ENCODE measurements at regions not wholly inside any gene's neighbourhood (a gene's known extent, or its start where the extent isn't known, plus 50 kb on each side); places are given as distances from the start of the nearest gene placed in this dataset.
"Not testable (repeated sequence)": the region's sequence is repeated elsewhere in the genome, so short reads cannot be mapped to it uniquely, and the experiment has no call there.

- no peaks in the 10 kb centered on the region for H3K36me3 ChIP-seq (ENCODE audit: insufficient read depth in 1 of 2, low read depth in 1 of 2)
- TF ChIP-seq, protein P1, sequence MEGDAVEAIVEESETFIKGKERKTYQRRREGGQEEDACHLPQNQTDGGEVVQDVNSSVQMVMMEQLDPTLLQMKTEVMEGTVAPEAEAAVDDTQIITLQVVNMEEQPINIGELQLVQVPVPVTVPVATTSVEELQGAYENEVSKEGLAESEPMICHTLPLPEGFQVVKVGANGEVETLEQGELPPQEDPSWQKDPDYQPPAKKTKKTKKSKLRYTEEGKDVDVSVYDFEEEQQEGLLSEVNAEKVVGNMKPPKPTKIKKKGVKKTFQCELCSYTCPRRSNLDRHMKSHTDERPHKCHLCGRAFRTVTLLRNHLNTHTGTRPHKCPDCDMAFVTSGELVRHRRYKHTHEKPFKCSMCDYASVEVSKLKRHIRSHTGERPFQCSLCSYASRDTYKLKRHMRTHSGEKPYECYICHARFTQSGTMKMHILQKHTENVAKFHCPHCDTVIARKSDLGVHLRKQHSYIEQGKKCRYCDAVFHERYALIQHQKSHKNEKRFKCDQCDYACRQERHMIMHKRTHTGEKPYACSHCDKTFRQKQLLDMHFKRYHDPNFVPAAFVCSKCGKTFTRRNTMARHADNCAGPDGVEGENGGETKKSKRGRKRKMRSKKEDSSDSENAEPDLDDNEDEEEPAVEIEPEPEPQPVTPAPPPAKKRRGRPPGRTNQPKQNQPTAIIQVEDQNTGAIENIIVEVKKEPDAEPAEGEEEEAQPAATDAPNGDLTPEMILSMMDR (IDR thresholded peaks at IDR 0.05), result no peak
- H3K27me3 ChIP-seq (ENCODE audit: insufficient read depth in 3 of 3, low read length in 2 of 3), result no peaks in the 10 kb centered on the region
- WGBS, 3 donors, result 68 to 74% (median 71%) methylated on average over 1 of the region's 1 CpG
- H3K4me3 ChIP-seq, result no peak overlapping the region
- no peaks in the 10 kb centered on the region for H3K9me3 ChIP-seq
- intact Hi-C loops (cut with DNase I), result no loop called here
- ATAC-seq (no peak), DNase-seq (no peak)
- no peak overlapping the region for H3K27ac ChIP-seq
- peaks cover 4% of the 10 kb centered on the region for H3K4me1 ChIP-seq
These were observed 171.1 kb downstream of the PDGFRA start for GRCh38 chr4:54400188-54400587.

GRCh38 chr4:54400802-54401201, 171.7 kb downstream of the PDGFRA start:
- 47 to 65% (median 51%) methylated on average over 3 of the region's 3 CpGs for WGBS, 3 donors
- H3K4me3 ChIP-seq, result no peak overlapping the region
- DNase-seq (no peak), ATAC-seq (no peak)
- intact Hi-C loops (cut with DNase I), result no loop called here
- H3K27ac ChIP-seq, result no peak overlapping the region
- peaks cover 4% of the 10 kb centered on the region for H3K4me1 ChIP-seq
- H3K27me3 ChIP-seq (ENCODE audit: insufficient read depth in 3 of 3, low read length in 2 of 3), result no peaks in the 10 kb centered on the region
- TF ChIP-seq, protein P1 (IDR thresholded peaks at IDR 0.05), result no peak
- no peaks in the 10 kb centered on the region for H3K9me3 ChIP-seq
- no peaks in the 10 kb centered on the region for H3K36me3 ChIP-seq (ENCODE audit: insufficient read depth in 1 of 2, low read depth in 1 of 2)

DNA sequence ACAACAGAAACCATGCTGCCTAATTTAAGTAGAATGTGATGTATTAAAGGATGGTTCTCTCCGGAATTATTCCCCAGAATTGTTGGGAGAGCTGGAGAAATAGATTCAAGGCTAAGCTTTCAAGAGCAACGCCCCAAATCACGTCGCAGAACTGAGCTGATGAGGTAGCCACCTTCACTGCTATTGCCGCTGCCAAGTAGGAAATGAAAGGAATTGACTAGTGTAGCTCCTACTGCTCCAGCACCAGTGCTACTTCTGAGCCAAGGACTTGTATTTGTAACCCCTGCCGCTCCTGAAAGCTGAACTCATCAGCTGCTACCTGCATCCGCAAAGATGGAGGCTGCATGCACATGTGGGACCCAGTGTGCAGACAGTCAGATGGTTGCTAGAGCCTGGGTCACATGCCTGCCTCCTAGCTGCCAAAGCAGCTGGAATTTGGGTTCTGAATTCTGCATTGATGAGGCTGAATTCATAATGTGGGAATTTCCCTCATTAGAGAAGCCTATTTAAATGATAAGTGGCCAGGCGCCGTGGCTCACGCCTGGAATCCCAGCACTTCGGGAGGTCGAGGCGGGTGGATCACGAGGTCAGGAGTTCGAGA, 173.9 kb downstream of the PDGFRA start:
- Histone ChIP-seq H3K27ac (no peak overlapping the region), H3K36me3 (ENCODE audit: insufficient read depth in 1 of 2, low read depth in 1 of 2) (no peaks in the 10 kb centered on the region), H3K9me3 (no peaks in the 10 kb centered on the region), H3K4me3 (no peak overlapping the region), H3K4me1 (peaks cover 4% of the 10 kb centered on the region), H3K27me3 (ENCODE audit: insufficient read depth in 3 of 3, low read length in 2 of 3) (no peaks in the 10 kb centered on the region)
- no peak for ATAC-seq
- TF ChIP-seq, protein P1 (IDR thresholded peaks at IDR 0.05), result no peak
- 64 to 68% (median 68%) methylated on average over 15 of the region's 15 CpGs for whole genome bisulfite sequencing, 3 donors
- intact Hi-C loops (cut with DNase I), result no loop called here
- no peak for DNase-seq

DNA sequence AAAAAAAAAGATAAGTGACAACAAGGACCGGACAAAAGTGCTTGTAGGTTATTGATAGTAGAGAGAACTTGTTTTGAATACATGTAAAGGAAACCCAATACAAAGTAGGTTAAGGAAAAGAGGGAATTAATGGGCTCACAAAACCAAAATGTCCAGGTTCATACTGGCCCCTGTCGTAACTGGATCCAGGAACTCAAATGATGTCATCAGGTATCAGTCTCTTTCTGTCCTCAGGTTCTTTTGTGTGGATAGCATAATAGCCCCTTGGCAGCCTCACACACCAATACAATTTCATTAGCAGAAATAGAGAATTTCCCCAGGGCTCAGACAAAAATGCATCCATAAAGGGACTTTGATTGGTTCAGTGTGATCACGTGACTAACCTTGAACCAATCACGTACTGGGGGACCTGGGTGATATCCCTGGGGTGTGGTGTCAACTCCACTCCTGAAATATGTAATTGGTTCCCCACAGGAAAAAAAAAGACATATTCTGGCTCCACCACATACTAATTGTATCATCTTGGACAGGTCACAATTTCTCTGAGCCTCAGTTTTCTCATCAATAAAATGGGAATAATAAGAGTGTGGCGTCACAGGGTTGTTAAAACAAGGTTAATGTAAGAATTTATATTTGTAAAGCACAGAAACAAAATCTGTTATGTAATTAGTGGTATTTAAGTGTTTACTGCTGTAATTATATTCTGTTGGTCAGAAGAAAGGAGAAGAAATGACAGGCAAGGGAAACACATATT, 174.8 kb downstream of the PDGFRA start:
- Histone ChIP-seq H3K36me3 (ENCODE audit: insufficient read depth in 1 of 2, low read depth in 1 of 2) (no peaks in the 10 kb centered on the region), H3K27ac (no peak overlapping the region), H3K9me3 (no peaks in the 10 kb centered on the region), H3K4me3 (no peak overlapping the region), H3K4me1 (no peaks in the 10 kb centered on the region), H3K27me3 (ENCODE audit: insufficient read depth in 3 of 3, low read length in 2 of 3) (no peaks in the 10 kb centered on the region)
- intact Hi-C loops (cut with DNase I), result no loop called here
- ATAC-seq (no peak), DNase-seq (no peak)
- 88 to 89% (median 88%) methylated on average over 5 of the region's 5 CpGs for WGBS, 3 donors
- TF ChIP-seq, protein P1 (IDR thresholded peaks at IDR 0.05), result no peak

- H3K9me3 ChIP-seq; H3K27me3 ChIP-seq (ENCODE audit: insufficient read depth in 3 of 3, low read length in 2 of 3); H3K4me3 ChIP-seq; H3K4me1 ChIP-seq; H3K36me3 ChIP-seq (ENCODE audit: insufficient read depth in 1 of 2, low read depth in 1 of 2); H3K27ac ChIP-seq; ATAC-seq; DNase-seq; intact Hi-C loops (cut with DNase I): not testable (repeated sequence)
- 50 to 59% (median 56%) methylated on average over 7 of the region's 7 CpGs for WGBS, 3 donors
These were observed 180.3 kb downstream of the PDGFRA start for GRCh38 chr4:54409270-54409817.

Measured in psoas muscle (tissue), 7 donors.